T-cell (primary cell): ENCODE measurements at regions not wholly inside any gene's neighbourhood (a gene's known extent, or its start where the extent isn't known, plus 50 kb on each side); places are given as distances from the start of the nearest gene placed in this dataset.
"Not testable (repeated sequence)": the region's sequence is repeated elsewhere in the genome, so short reads cannot be mapped to it uniquely, and the experiment has no call there.

Source experiments
- ATAC-seq, 4 experiments: fragments of 200-7000 bp in 3 of 4; fragments of 150-1000 bp in 1 of 4; cut with Tn5 transposase; replicated peaks in 1 of 4; 1 replicate in 3 of 4; 2 replicates in 1 of 4; pipeline ENCODE4 v1.10.0; 2021; ENCODE audit warnings: moderate library complexity in 3 of 4, mild to moderate bottlenecking in 2 of 4, moderate number of reproducible peaks in 1 of 4
- CTCF ChIA-PET, 2 donors: fragments of 300-600 bp; sonication (Branson Sonifier 250); formaldehyde crosslinking; loops; one replicate each; lab custom pipeline; 2022; ENCODE audit warnings: antibody characterized with exemption in 2 of 2; lab: Charles Lee
- POLR2A ChIA-PET, 2 donors: fragments of 300-600 bp; sonication (Branson Sonifier 250); formaldehyde crosslinking; loops; one replicate each; lab custom pipeline; 2022; ENCODE audit warnings: antibody characterized with exemption in 2 of 2; lab: Charles Lee
- DNase-seq, 35 experiments: peaks; one replicate each; pipeline versions ENCODE4 v3.0.0 to v3.0.0-alpha.2; 2013 to 2023
- H3K27ac ChIP-seq: one replicate; pipeline ENCODE4 v1.5.1; 2013; ENCODE audit warnings: low read length
- H3K27me3 ChIP-seq, 2 experiments: replicated peaks in 1 of 2; 1 replicate in 1 of 2; 2 replicates in 1 of 2; pipeline versions ENCODE4 v1.6.1 to v1.7.0; 2013; ENCODE audit warnings: low read length in 1 of 2, mixed read lengths in 1 of 2; ENCODE audit not compliant: control insufficient read depth in 2 of 2, insufficient read depth in 2 of 2; ENCODE audit errors: extremely low read depth in 1 of 2
- H3K36me3 ChIP-seq, 2 donors: 1 replicate in 1 of 2; 2 replicates in 1 of 2; pipeline versions ENCODE4 v1.6.1 to v1.7.0; 2013; ENCODE audit warnings: low read length in 1 of 2; ENCODE audit not compliant: control insufficient read depth in 2 of 2, insufficient read depth in 1 of 2; ENCODE audit errors: extremely low read depth in 1 of 2
- H3K4me1 ChIP-seq, 2 experiments: 1 replicate in 1 of 2; 2 replicates in 1 of 2; pipeline versions ENCODE4 v1.6.1 to v1.7.0; 2013; ENCODE audit warnings: low read length in 2 of 2, mixed read lengths in 1 of 2; ENCODE audit not compliant: insufficient read depth in 2 of 2, control insufficient read depth in 1 of 2; ENCODE audit errors: extremely low read depth in 1 of 2
- H3K4me3 ChIP-seq, 2 donors: 1 replicate in 1 of 2; 2 replicates in 1 of 2; pipeline versions ENCODE4 v1.5.1 to v1.7.0; 2013; ENCODE audit warnings: mild to moderate bottlenecking in 2 of 2, low read length in 1 of 2, moderate library complexity in 1 of 2; ENCODE audit not compliant: control insufficient read depth in 1 of 2; ENCODE audit errors: extremely low read depth in 1 of 2
- H3K9me3 ChIP-seq: 2 replicates; pipeline ENCODE4 v1.7.0; 2013
- H3K27ac Mint-ChIP-seq, 2 donors: one replicate each; pipeline ENCODE4 v1.8.0; 2020 to 2021; ENCODE audit warnings: mild to moderate bottlenecking in 2 of 2, mixed read lengths in 2 of 2
- H3K27me3 Mint-ChIP-seq, 2 donors: one replicate each; pipeline ENCODE4 v1.8.0; 2021 to 2022; ENCODE audit warnings: mixed read lengths in 2 of 2
- H3K36me3 Mint-ChIP-seq: one replicate; pipeline ENCODE4 v1.8.0; 2021; ENCODE audit warnings: mixed read lengths
- H3K4me1 Mint-ChIP-seq, 3 donors: one replicate each; pipeline ENCODE4 v1.8.0; 2020 to 2022; ENCODE audit warnings: mixed read lengths in 3 of 3, mild to moderate bottlenecking in 1 of 3
- H3K4me3 Mint-ChIP-seq, 3 donors: one replicate each; pipeline ENCODE4 v1.8.0; 2020 to 2022; ENCODE audit warnings: mild to moderate bottlenecking in 3 of 3, mixed read lengths in 3 of 3, moderate library complexity in 3 of 3
- H3K9me3 Mint-ChIP-seq, 3 donors: one replicate each; pipeline ENCODE4 v1.8.0; 2020 to 2022; ENCODE audit warnings: mixed read lengths in 3 of 3
- WGBS: methylation state at CpG from one replicate; pipeline ENCODE4 v1.1.5; 2013; ENCODE audit warnings: missing lambda C conversion rate; ENCODE audit not compliant: insufficient coverage; 5-methylcytosine and 5-hydroxymethylcytosine counted together

DNA sequence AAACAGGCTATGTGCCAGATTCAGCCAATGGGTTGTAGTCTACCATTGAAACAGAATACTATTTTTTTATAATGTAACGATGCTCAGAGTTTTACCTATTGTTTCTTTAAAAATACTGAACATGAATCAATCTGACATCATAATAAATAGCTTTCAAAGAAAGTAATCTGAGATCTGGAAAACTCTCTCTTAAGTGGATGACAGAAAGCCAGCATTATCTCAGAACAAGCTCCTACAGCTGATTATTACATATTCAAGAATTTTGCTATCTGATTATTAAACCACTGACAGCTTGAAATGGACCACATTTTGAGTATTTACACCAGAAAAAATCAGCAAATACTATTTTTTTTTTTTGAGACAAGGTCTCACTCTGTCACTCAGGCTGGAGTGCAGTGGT lies 484.2 kb upstream of the SOX9 start:
- Mint-ChIP-seq H3K9me3 (peaks cover 2 to 20% (median 13%) of the 10 kb centered on the region in 3 donors), H3K4me1 (no peaks in the 10 kb centered on the region), H3K27ac (no peak overlapping the region), H3K4me3 (no peak overlapping the region), H3K27me3 (no peaks in the 10 kb centered on the region), H3K36me3 (no peaks in the 10 kb centered on the region)
- H3K4me1 ChIP-seq: no peaks in the 10 kb centered on the region
- DNase-seq: no peak
- no CpG with 5 or more reads among the region's 1 CpG for WGBS
- H3K27me3 ChIP-seq: no peaks in the 10 kb centered on the region
- H3K9me3 ChIP-seq: peaks cover 4% of the 10 kb centered on the region
- no peak overlapping the region for H3K4me3 ChIP-seq
- H3K27ac ChIP-seq: no peak overlapping the region
- CTCF ChIA-PET: no interaction called here
- POLR2A ChIA-PET: no interaction called here
- H3K36me3 ChIP-seq: no peaks in the 10 kb centered on the region
- ATAC-seq: no peak

- Histone ChIP-seq H3K27ac (no peak overlapping the region), H3K9me3 (peaks cover 4% of the 10 kb centered on the region), H3K4me3 (no peak overlapping the region), H3K4me1 (no peaks in the 10 kb centered on the region), H3K27me3 (no peaks in the 10 kb centered on the region), H3K36me3 (no peaks in the 10 kb centered on the region)
- CTCF ChIA-PET: no interaction called here
- peaks cover 2 to 27% (median 13%) of the 10 kb centered on the region in 3 donors for H3K9me3 Mint-ChIP-seq
- no peak overlapping the region for H3K27ac Mint-ChIP-seq
- no peak overlapping the region for H3K4me3 Mint-ChIP-seq
- no peaks in the 10 kb centered on the region for H3K36me3 Mint-ChIP-seq
- no peaks in the 10 kb centered on the region for H3K4me1 Mint-ChIP-seq
- no peaks in the 10 kb centered on the region for H3K27me3 Mint-ChIP-seq
- POLR2A ChIA-PET: no interaction called here
- DNase-seq (no peak), ATAC-seq (no peak)
- WGBS: 94% methylated on average over 2 of the region's 4 CpGs
These were observed 482.2 kb upstream of the SOX9 start for GRCh38 chr17:71638668-71639067.

DNA sequence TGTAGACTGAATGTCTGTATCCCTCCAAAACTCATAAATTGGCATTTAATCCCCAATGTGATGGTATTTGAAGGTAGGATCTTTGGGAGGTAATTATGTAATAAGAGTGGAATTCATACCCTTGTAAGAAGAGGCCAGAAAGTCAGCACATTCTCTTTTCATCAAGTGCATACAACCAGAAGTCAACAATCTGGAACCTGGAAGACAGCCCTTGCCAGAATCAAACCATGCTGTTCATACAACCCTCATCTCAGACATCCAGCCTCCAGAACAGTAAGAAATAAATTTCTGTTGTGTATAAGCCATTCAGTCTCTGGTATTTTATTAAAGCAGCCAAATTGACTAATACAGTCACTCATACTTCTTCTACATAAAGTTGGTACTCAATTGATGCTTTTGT lies 481.0 kb upstream of the SOX9 start:
- Mint-ChIP-seq H3K4me1 (no peaks in the 10 kb centered on the region), H3K4me3 (no peak overlapping the region), H3K9me3 (peaks cover 9 to 32% (median 15%) of the 10 kb centered on the region in 3 donors), H3K27ac (no peak overlapping the region), H3K36me3 (no peaks in the 10 kb centered on the region), H3K27me3 (no peaks in the 10 kb centered on the region)
- Histone ChIP-seq H3K4me3 (no peak overlapping the region), H3K27me3 (no peaks in the 10 kb centered on the region), H3K9me3 (peaks cover 4% of the 10 kb centered on the region), H3K4me1 (no peaks in the 10 kb centered on the region), H3K36me3 (no peaks in the 10 kb centered on the region), H3K27ac (no peak overlapping the region)
- CTCF ChIA-PET: no interaction called here
- DNase-seq (no peak), ATAC-seq (no peak)
- POLR2A ChIA-PET: no interaction called here

DNA sequence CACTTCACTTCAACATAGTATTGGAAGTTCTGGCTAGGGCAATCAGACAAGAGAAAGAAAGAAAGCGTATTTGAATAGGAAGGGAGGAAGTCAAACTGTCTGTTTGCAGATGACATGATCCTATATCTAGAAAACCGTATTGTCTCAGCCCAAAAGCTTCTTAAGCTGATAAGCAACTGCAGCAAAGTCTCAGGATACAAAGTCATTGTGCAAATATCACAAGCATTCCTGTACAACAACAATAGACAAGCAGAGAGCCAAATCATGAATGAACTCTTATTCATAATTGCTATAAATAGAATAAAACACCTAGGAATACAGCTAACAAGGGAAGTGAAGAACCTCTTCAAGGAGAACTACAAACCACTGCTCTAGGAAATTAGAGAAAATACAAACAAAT lies 473.9 kb upstream of the SOX9 start:
- ATAC-seq, H3K27me3 Mint-ChIP-seq, H3K4me1 Mint-ChIP-seq, H3K27ac Mint-ChIP-seq, CTCF ChIA-PET, H3K36me3 ChIP-seq, POLR2A ChIA-PET, DNase-seq, H3K36me3 Mint-ChIP-seq, H3K4me3 Mint-ChIP-seq, H3K27me3 ChIP-seq, H3K27ac ChIP-seq, H3K9me3 ChIP-seq, H3K4me1 ChIP-seq, H3K4me3 ChIP-seq: not testable (repeated sequence)
- peaks cover 10 to 38% (median 21%) of the 10 kb centered on the region in 3 donors for H3K9me3 Mint-ChIP-seq
- WGBS: 60% methylated on average over 1 of the region's 2 CpGs

- CTCF ChIA-PET, H3K4me3 Mint-ChIP-seq, H3K4me1 Mint-ChIP-seq, H3K27me3 ChIP-seq, H3K4me3 ChIP-seq, H3K9me3 ChIP-seq, H3K36me3 Mint-ChIP-seq, H3K27ac Mint-ChIP-seq, DNase-seq, H3K4me1 ChIP-seq, H3K27me3 Mint-ChIP-seq, ATAC-seq, H3K36me3 ChIP-seq, H3K27ac ChIP-seq, POLR2A ChIA-PET: not testable (repeated sequence)
- peaks cover 10 to 38% (median 30%) of the 10 kb centered on the region in 3 donors for H3K9me3 Mint-ChIP-seq
- no CpG with 5 or more reads among the region's 2 CpGs for WGBS
These were observed 472.5 kb upstream of the SOX9 start for GRCh38 chr17:71648342-71648741.

- POLR2A ChIA-PET: no interaction called here
These were observed 470.9 kb upstream of the SOX9 start for GRCh38 chr17:71649941-71650350.

GRCh38 chr17:71655542-71655941 lies 465.3 kb upstream of the SOX9 start:
- ChIA-PET POLR2A (no interaction called here), CTCF (no interaction called here)
- Mint-ChIP-seq H3K4me3 (no peak overlapping the region), H3K36me3 (no peaks in the 10 kb centered on the region), H3K27me3 (no peaks in the 10 kb centered on the region), H3K4me1 (no peaks in the 10 kb centered on the region), H3K9me3 (peaks cover 12 to 26% (median 13%) of the 10 kb centered on the region in 3 donors), H3K27ac (no peak overlapping the region)
- Histone ChIP-seq H3K4me1 (no peaks in the 10 kb centered on the region), H3K27ac (no peak overlapping the region), H3K36me3 (no peaks in the 10 kb centered on the region), H3K4me3 (no peak overlapping the region), H3K9me3 (no peaks in the 10 kb centered on the region), H3K27me3 (no peaks in the 10 kb centered on the region)
- DNase-seq (no peak), ATAC-seq (no peak)

More at GRCh38 chr17:71649941-71650350, 470.9 kb upstream of the SOX9 start:
- no peaks in the 10 kb centered on the region for H3K4me1 ChIP-seq
- no peak overlapping the region for H3K27ac ChIP-seq
- DNase-seq (no peak), ATAC-seq (no peak)
- H3K4me1 Mint-ChIP-seq: no peaks in the 10 kb centered on the region
- H3K27ac Mint-ChIP-seq: no peak overlapping the region
- H3K9me3 Mint-ChIP-seq: peaks cover 4 to 30% (median 27%) of the 10 kb centered on the region in 3 donors
- no peaks in the 10 kb centered on the region for H3K36me3 ChIP-seq
- H3K27me3 Mint-ChIP-seq: no peaks in the 10 kb centered on the region
- CTCF ChIA-PET: interaction anchor here in 1 of 2 donors (0.9 kb wide), 1 partner anchor 71 kb away, joined by 3 read pairs; no protein-coding TSS in a partner anchor
- no peaks in the 10 kb centered on the region for H3K36me3 Mint-ChIP-seq
- no peaks in the 10 kb centered on the region for H3K27me3 ChIP-seq
- no peak overlapping the region for H3K4me3 ChIP-seq
- H3K4me3 Mint-ChIP-seq: no peak overlapping the region
- H3K9me3 ChIP-seq: no peaks in the 10 kb centered on the region
